ENCODE measurements at regions not wholly inside any gene's neighbourhood (a gene's known extent, or its start where the extent isn't known, plus 50 kb on each side); places are given as distances from the start of the nearest gene placed in this dataset.

DNA sequence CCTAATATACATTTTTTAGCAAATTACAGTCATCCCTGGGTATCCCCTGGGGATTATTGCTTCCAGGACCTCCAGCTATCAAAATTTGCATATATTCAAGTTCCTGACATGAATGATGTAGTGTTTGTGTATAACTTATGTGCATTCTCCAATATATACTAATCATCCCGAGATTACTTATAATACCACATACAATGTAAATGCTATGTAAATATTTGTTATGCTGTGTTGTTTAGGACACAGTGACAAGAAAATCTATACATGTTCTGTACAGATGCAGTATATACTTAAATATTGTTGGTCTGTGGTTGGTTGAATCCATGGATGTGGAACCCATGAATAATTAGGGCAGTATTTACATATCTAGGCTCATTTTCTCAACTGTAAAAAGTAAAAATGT lies 1060.3 kb downstream of the DSC3 start:
- TF ChIP-seq, protein P1, sequence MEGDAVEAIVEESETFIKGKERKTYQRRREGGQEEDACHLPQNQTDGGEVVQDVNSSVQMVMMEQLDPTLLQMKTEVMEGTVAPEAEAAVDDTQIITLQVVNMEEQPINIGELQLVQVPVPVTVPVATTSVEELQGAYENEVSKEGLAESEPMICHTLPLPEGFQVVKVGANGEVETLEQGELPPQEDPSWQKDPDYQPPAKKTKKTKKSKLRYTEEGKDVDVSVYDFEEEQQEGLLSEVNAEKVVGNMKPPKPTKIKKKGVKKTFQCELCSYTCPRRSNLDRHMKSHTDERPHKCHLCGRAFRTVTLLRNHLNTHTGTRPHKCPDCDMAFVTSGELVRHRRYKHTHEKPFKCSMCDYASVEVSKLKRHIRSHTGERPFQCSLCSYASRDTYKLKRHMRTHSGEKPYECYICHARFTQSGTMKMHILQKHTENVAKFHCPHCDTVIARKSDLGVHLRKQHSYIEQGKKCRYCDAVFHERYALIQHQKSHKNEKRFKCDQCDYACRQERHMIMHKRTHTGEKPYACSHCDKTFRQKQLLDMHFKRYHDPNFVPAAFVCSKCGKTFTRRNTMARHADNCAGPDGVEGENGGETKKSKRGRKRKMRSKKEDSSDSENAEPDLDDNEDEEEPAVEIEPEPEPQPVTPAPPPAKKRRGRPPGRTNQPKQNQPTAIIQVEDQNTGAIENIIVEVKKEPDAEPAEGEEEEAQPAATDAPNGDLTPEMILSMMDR (IDR thresholded peaks at IDR 0.05) = no peak
- TF ChIP-seq POLR2A (IDR thresholded peaks at IDR 0.05) = no peak
